ENCODE measurements at regions not wholly inside any gene's neighbourhood (a gene's known extent, or its start where the extent isn't known, plus 50 kb on each side); places are given as distances from the start of the nearest gene placed in this dataset.

DNA sequence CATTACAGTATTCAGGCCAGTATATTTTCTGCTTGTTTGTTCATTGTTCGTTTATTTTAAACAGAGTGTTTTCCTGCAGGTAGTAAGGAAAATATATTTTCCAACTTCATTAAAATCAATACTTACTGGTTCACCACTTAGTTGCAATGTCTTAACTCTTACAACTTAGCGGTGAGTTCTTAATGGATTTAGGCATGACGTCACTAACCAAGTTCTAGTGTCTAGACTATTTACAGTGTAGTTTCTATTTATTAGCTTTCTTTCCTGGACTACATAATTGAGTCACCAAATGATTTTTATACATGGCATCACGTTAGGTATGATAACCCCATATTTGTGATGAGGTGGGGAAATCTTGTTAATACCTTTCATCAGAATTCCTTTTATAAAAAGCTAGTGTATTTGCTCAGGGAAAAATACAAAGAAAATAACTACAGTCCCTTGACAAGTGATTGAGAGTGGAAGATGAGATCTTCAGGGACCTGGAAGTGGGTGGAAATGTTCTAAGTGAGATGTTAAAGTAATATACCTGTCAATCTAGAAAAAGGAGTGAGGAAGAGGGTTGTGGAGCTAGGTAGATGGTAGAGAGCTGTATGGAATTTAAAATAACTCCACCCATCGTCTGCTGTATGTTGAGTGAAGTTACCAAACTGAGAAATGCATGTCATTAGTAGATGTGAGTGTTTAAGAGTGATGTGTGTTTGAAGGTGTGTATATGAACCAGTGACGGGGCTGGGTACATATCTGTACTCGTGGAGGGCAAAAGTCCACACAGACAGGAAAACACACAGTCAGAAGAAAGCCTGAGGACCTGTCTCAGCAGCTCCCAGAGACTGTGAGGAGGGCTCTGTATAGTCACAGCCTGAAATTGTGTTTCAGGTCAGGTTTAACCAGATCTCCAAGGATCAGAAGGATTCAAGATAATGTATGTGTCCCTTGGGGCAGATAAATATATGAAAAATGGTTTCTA, 197.6 kb upstream of the ADAMTS5 start:
- H2AFZ ChIP-seq (ENCODE audit: low read depth, low read length), result no peak overlapping the region
- no peak overlapping the region for H2AK5ac ChIP-seq (ENCODE audit: low read length, severe bottlenecking)
- no peak overlapping the region for H3K9ac ChIP-seq (ENCODE audit: low read length)
- no peak overlapping the region for H3K23ac ChIP-seq (ENCODE audit: low read length in 2 of 2)
- H3K14ac ChIP-seq (ENCODE audit: low read length in 2 of 2), result no peak overlapping the region
- H3K4me1 ChIP-seq (ENCODE audit: control insufficient read depth, insufficient read depth, low read depth, low read length), result no peaks in the 10 kb centered on the region
- H2BK15ac ChIP-seq (ENCODE audit: low read depth, poor library complexity, severe bottlenecking), result no peak overlapping the region
- H4K91ac ChIP-seq (ENCODE audit: low read length), result peak overlapping the region; percentile 7
- DNase-seq, result no peak
- no peaks in the 10 kb centered on the region for H3K27me3 ChIP-seq (ENCODE audit: control insufficient read depth in 1 of 2, insufficient read depth in 1 of 2, low read length in 2 of 2)
- H3K9me3 ChIP-seq (ENCODE audit: control insufficient read depth, low read length), result no peaks in the 10 kb centered on the region
- H3K36me3 ChIP-seq (ENCODE audit: control insufficient read depth in 1 of 2, insufficient read depth in 2 of 2, low read depth in 1 of 2, low read length in 2 of 2), result no peaks in the 10 kb centered on the region
- 83% methylated on average over 3 of the region's 7 CpGs for WGBS
- no peak overlapping the region for H2BK120ac ChIP-seq (ENCODE audit: low read depth, low read length)
- no peak overlapping the region for H2BK12ac ChIP-seq (ENCODE audit: low read length in 2 of 2)
- H3K4ac ChIP-seq (ENCODE audit: low read depth in 1 of 2, low read length in 2 of 2), result no peak overlapping the region
- H3K27ac ChIP-seq (ENCODE audit: low read length, poor library complexity, severe bottlenecking), result no peak overlapping the region
- H3K4me3 ChIP-seq (ENCODE audit: insufficient read depth in 1 of 2, low read depth in 1 of 2, low read length in 2 of 2), result no peak overlapping the region
- no peaks in the 10 kb centered on the region for H3K79me1 ChIP-seq (replicated peaks; ENCODE audit: low read length, poor library complexity, severe bottlenecking)
- no peak overlapping the region for H2BK5ac ChIP-seq (ENCODE audit: low read depth, low read length, poor library complexity, severe bottlenecking)
- H4K8ac ChIP-seq (ENCODE audit: low read length), result peak overlapping the region; percentile 37
- H3K4me2 ChIP-seq (ENCODE audit: low read length, poor library complexity, severe bottlenecking), result no peak overlapping the region
- no peak overlapping the region for H3K18ac ChIP-seq (ENCODE audit: low read depth in 1 of 2, low read length in 2 of 2)

GRCh38 chr21:27158967-27159366, 192.1 kb upstream of the ADAMTS5 start:
- no peak overlapping the region for H3K14ac ChIP-seq (ENCODE audit: low read length in 2 of 2)
- 85% methylated on average over 4 of the region's 6 CpGs for WGBS
- H2BK5ac ChIP-seq (ENCODE audit: low read depth, low read length, poor library complexity, severe bottlenecking), result no peak overlapping the region

GRCh38 chr21:27157097-27157496, 190.2 kb upstream of the ADAMTS5 start:
- no peak for DNase-seq
- whole genome bisulfite sequencing, result 63% methylated on average over 7 of the region's 7 CpGs

More at GRCh38 chr21:27158967-27159366, 192.1 kb upstream of the ADAMTS5 start:
- H3K9ac ChIP-seq (ENCODE audit: low read length), result no peak overlapping the region
- H2BK15ac ChIP-seq (ENCODE audit: low read depth, poor library complexity, severe bottlenecking), result no peak overlapping the region
- H3K27ac ChIP-seq (ENCODE audit: low read length, poor library complexity, severe bottlenecking), result no peak overlapping the region
- no peak overlapping the region for H3K23ac ChIP-seq (ENCODE audit: low read length in 2 of 2)
- no peak overlapping the region for H4K91ac ChIP-seq (ENCODE audit: low read length)
- no peaks in the 10 kb centered on the region for H3K79me1 ChIP-seq (replicated peaks; ENCODE audit: low read length, poor library complexity, severe bottlenecking)
- H3K4me3 ChIP-seq (ENCODE audit: insufficient read depth in 1 of 2, low read depth in 1 of 2, low read length in 2 of 2), result no peak overlapping the region
- no peak overlapping the region for H4K8ac ChIP-seq (ENCODE audit: low read length)
- no peak overlapping the region for H3K18ac ChIP-seq (ENCODE audit: low read depth in 1 of 2, low read length in 2 of 2)
- H2AK5ac ChIP-seq (ENCODE audit: low read length, severe bottlenecking), result no peak overlapping the region
- no peak overlapping the region for H3K4me2 ChIP-seq (ENCODE audit: low read length, poor library complexity, severe bottlenecking)
- no peaks in the 10 kb centered on the region for H3K36me3 ChIP-seq (ENCODE audit: control insufficient read depth in 1 of 2, insufficient read depth in 2 of 2, low read depth in 1 of 2, low read length in 2 of 2)
- no peaks in the 10 kb centered on the region for H3K27me3 ChIP-seq (ENCODE audit: control insufficient read depth in 1 of 2, insufficient read depth in 1 of 2, low read length in 2 of 2)
- DNase-seq, result no peak
- no peak overlapping the region for H2BK12ac ChIP-seq (ENCODE audit: low read length in 2 of 2)
- H3K4me1 ChIP-seq (ENCODE audit: control insufficient read depth, insufficient read depth, low read depth, low read length), result no peaks in the 10 kb centered on the region
- H2AFZ ChIP-seq (ENCODE audit: low read depth, low read length), result no peak overlapping the region
- H3K4ac ChIP-seq (ENCODE audit: low read depth in 1 of 2, low read length in 2 of 2), result no peak overlapping the region
- no peaks in the 10 kb centered on the region for H3K9me3 ChIP-seq (ENCODE audit: control insufficient read depth, low read length)
- no peak overlapping the region for H2BK120ac ChIP-seq (ENCODE audit: low read depth, low read length)

DNA sequence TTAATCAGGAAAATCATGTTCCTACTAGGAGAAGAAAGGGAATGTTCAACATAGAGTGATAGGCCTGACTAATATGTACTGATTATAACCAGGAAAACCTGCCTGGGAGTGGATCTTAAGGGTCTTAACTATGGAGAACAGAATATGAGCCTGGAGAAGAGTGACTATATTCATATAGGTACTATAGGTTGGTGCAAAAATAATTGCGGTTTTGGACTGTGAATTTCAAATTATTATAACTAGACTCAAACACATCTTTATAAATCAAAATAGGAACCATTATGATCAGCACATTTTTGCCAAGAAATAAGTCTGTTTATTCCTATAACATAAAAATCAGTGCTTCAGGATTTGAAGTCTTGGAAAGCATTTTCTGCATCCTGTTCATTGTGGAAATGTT, 189.8 kb upstream of the ADAMTS5 start:
- Histone ChIP-seq H2BK120ac (ENCODE audit: low read depth, low read length) (no peak overlapping the region), H3K79me1 (replicated peaks; ENCODE audit: low read length, poor library complexity, severe bottlenecking) (no peaks in the 10 kb centered on the region), H3K9me3 (ENCODE audit: control insufficient read depth, low read length) (no peaks in the 10 kb centered on the region), H3K36me3 (ENCODE audit: control insufficient read depth in 1 of 2, insufficient read depth in 2 of 2, low read depth in 1 of 2, low read length in 2 of 2) (no peaks in the 10 kb centered on the region), H3K4me1 (ENCODE audit: control insufficient read depth, insufficient read depth, low read depth, low read length) (no peaks in the 10 kb centered on the region), H3K4ac (ENCODE audit: low read depth in 1 of 2, low read length in 2 of 2) (no peak overlapping the region), H2AFZ (ENCODE audit: low read depth, low read length) (no peak overlapping the region), H2BK5ac (ENCODE audit: low read depth, low read length, poor library complexity, severe bottlenecking) (no peak overlapping the region), H3K4me2 (ENCODE audit: low read length, poor library complexity, severe bottlenecking) (no peak overlapping the region), H4K91ac (ENCODE audit: low read length) (no peak overlapping the region), H3K23ac (ENCODE audit: low read length in 2 of 2) (no peak overlapping the region), H3K18ac (ENCODE audit: low read depth in 1 of 2, low read length in 2 of 2) (no peak overlapping the region), H2BK12ac (ENCODE audit: low read length in 2 of 2) (no peak overlapping the region), H2BK15ac (ENCODE audit: low read depth, poor library complexity, severe bottlenecking) (no peak overlapping the region), H3K27ac (ENCODE audit: low read length, poor library complexity, severe bottlenecking) (no peak overlapping the region), H2AK5ac (ENCODE audit: low read length, severe bottlenecking) (no peak overlapping the region), H3K4me3 (ENCODE audit: insufficient read depth in 1 of 2, low read depth in 1 of 2, low read length in 2 of 2) (no peak overlapping the region), H3K14ac (ENCODE audit: low read length in 2 of 2) (no peak overlapping the region), H3K9ac (ENCODE audit: low read length) (no peak overlapping the region), H3K27me3 (ENCODE audit: control insufficient read depth in 1 of 2, insufficient read depth in 1 of 2, low read length in 2 of 2) (no peaks in the 10 kb centered on the region), H4K8ac (ENCODE audit: low read length) (no peak overlapping the region)
- DNase-seq, result no peak
- no CpG with 5 or more reads among the region's 1 CpG for WGBS

More at GRCh38 chr21:27157097-27157496, 190.2 kb upstream of the ADAMTS5 start:
- no peak overlapping the region for H2BK120ac ChIP-seq (ENCODE audit: low read depth, low read length)
- H3K18ac ChIP-seq (ENCODE audit: low read depth in 1 of 2, low read length in 2 of 2), result no peak overlapping the region
- no peaks in the 10 kb centered on the region for H3K4me1 ChIP-seq (ENCODE audit: control insufficient read depth, insufficient read depth, low read depth, low read length)
- H2BK12ac ChIP-seq (ENCODE audit: low read length in 2 of 2), result no peak overlapping the region
- no peak overlapping the region for H4K91ac ChIP-seq (ENCODE audit: low read length)
- no peak overlapping the region for H3K4me2 ChIP-seq (ENCODE audit: low read length, poor library complexity, severe bottlenecking)
- no peak overlapping the region for H4K8ac ChIP-seq (ENCODE audit: low read length)
- no peak overlapping the region for H3K27ac ChIP-seq (ENCODE audit: low read length, poor library complexity, severe bottlenecking)
- H3K9ac ChIP-seq (ENCODE audit: low read length), result no peak overlapping the region
- no peaks in the 10 kb centered on the region for H3K9me3 ChIP-seq (ENCODE audit: control insufficient read depth, low read length)
- no peak overlapping the region for H3K23ac ChIP-seq (ENCODE audit: low read length in 2 of 2)
- no peaks in the 10 kb centered on the region for H3K36me3 ChIP-seq (ENCODE audit: control insufficient read depth in 1 of 2, insufficient read depth in 2 of 2, low read depth in 1 of 2, low read length in 2 of 2)
- H2AFZ ChIP-seq (ENCODE audit: low read depth, low read length), result no peak overlapping the region
- no peak overlapping the region for H2BK15ac ChIP-seq (ENCODE audit: low read depth, poor library complexity, severe bottlenecking)
- no peak overlapping the region for H2BK5ac ChIP-seq (ENCODE audit: low read depth, low read length, poor library complexity, severe bottlenecking)
- H3K4ac ChIP-seq (ENCODE audit: low read depth in 1 of 2, low read length in 2 of 2), result no peak overlapping the region
- no peaks in the 10 kb centered on the region for H3K27me3 ChIP-seq (ENCODE audit: control insufficient read depth in 1 of 2, insufficient read depth in 1 of 2, low read length in 2 of 2)
- H2AK5ac ChIP-seq (ENCODE audit: low read length, severe bottlenecking), result no peak overlapping the region
- no peak overlapping the region for H3K14ac ChIP-seq (ENCODE audit: low read length in 2 of 2)
- no peaks in the 10 kb centered on the region for H3K79me1 ChIP-seq (replicated peaks; ENCODE audit: low read length, poor library complexity, severe bottlenecking)
- no peak overlapping the region for H3K4me3 ChIP-seq (ENCODE audit: insufficient read depth in 1 of 2, low read depth in 1 of 2, low read length in 2 of 2)
